ENCODE measurements at regions not wholly inside any gene's neighbourhood (a gene's known extent, or its start where the extent isn't known, plus 50 kb on each side); places are given as distances from the start of the nearest gene placed in this dataset.

GRCh38 chr11:129252621-129253020 lies 60.5 kb upstream of the ARHGAP32 start:
- DNase-seq: no peak
- Mint-ChIP-seq H3K9me3 (no peaks in the 10 kb centered on the region), H3K27me3 (ENCODE audit: low read depth) (no peaks in the 10 kb centered on the region), H3K27ac (no peak overlapping the region), H3K4me1 (ENCODE audit: low read depth) (peaks cover 15% of the 10 kb centered on the region), H3K36me3 (ENCODE audit: low read depth) (no peaks in the 10 kb centered on the region), H3K4me3 (no peak overlapping the region)
- intact Hi-C loops (cut with micrococcal nuclease): no loop called here
- CTCF ChIA-PET: no interaction called here

GRCh38 chr11:129251067-129251466 lies 58.9 kb upstream of the ARHGAP32 start:
- H3K4me3 Mint-ChIP-seq: no peak overlapping the region
- H3K36me3 Mint-ChIP-seq (ENCODE audit: low read depth): no peaks in the 10 kb centered on the region
- DNase-seq: no peak
- no peaks in the 10 kb centered on the region for H3K9me3 Mint-ChIP-seq
- intact Hi-C loops (cut with micrococcal nuclease): no loop called here
- CTCF ChIA-PET: no interaction called here
- H3K27ac Mint-ChIP-seq: no peak overlapping the region
- H3K4me1 Mint-ChIP-seq (ENCODE audit: low read depth): peaks cover 28% of the 10 kb centered on the region
- H3K27me3 Mint-ChIP-seq (ENCODE audit: low read depth): no peaks in the 10 kb centered on the region

GRCh38 chr11:129249923-129250322 lies 57.8 kb upstream of the ARHGAP32 start:
- no peak overlapping the region for H3K27ac Mint-ChIP-seq
- no peaks in the 10 kb centered on the region for H3K36me3 Mint-ChIP-seq (ENCODE audit: low read depth)
- no peak overlapping the region for H3K4me3 Mint-ChIP-seq
- intact Hi-C loops (cut with micrococcal nuclease): no loop called here
- no peaks in the 10 kb centered on the region for H3K27me3 Mint-ChIP-seq (ENCODE audit: low read depth)
- H3K4me1 Mint-ChIP-seq (ENCODE audit: low read depth): peaks cover 28% of the 10 kb centered on the region
- no peaks in the 10 kb centered on the region for H3K9me3 Mint-ChIP-seq
- CTCF ChIA-PET: interaction anchor here (1.3 kb wide), 1 partner anchor 131 kb away, joined by 3 read pairs; no protein-coding TSS in a partner anchor
- DNase-seq: no peak

- intact Hi-C loops (cut with micrococcal nuclease): no loop called here
- Mint-ChIP-seq H3K27ac (no peak overlapping the region), H3K9me3 (no peaks in the 10 kb centered on the region), H3K4me1 (ENCODE audit: low read depth) (peaks cover 28% of the 10 kb centered on the region), H3K36me3 (ENCODE audit: low read depth) (no peaks in the 10 kb centered on the region), H3K27me3 (ENCODE audit: low read depth) (no peaks in the 10 kb centered on the region), H3K4me3 (no peak overlapping the region)
- CTCF ChIA-PET: interaction anchor here (1.3 kb wide), 1 partner anchor 131 kb away, joined by 3 read pairs; no protein-coding TSS in a partner anchor
- DNase-seq: no peak
Observed at GRCh38 chr11:129249351-129249750, 57.2 kb upstream of the ARHGAP32 start.

GRCh38 chr11:129248618-129249017 lies 56.5 kb upstream of the ARHGAP32 start:
- no peak for DNase-seq
- H3K36me3 Mint-ChIP-seq (ENCODE audit: low read depth): no peaks in the 10 kb centered on the region
- H3K9me3 Mint-ChIP-seq: no peaks in the 10 kb centered on the region
- CTCF ChIA-PET: no interaction called here
- H3K4me3 Mint-ChIP-seq: no peak overlapping the region
- intact Hi-C loops (cut with micrococcal nuclease): no loop called here
- H3K27me3 Mint-ChIP-seq (ENCODE audit: low read depth): no peaks in the 10 kb centered on the region
- no peak overlapping the region for H3K27ac Mint-ChIP-seq
- H3K4me1 Mint-ChIP-seq (ENCODE audit: low read depth): peaks cover 28% of the 10 kb centered on the region

GRCh38 chr11:129247135-129247534 lies 55.0 kb upstream of the ARHGAP32 start:
- CTCF ChIA-PET: no interaction called here
- intact Hi-C loops (cut with micrococcal nuclease): loop anchor here (1.0 kb wide), 1 partner anchor 33 kb away; no protein-coding TSS in a partner anchor
- Mint-ChIP-seq H3K9me3 (no peaks in the 10 kb centered on the region), H3K4me1 (ENCODE audit: low read depth) (peaks cover 28% of the 10 kb centered on the region), H3K27me3 (ENCODE audit: low read depth) (no peaks in the 10 kb centered on the region), H3K4me3 (no peak overlapping the region), H3K36me3 (ENCODE audit: low read depth) (no peaks in the 10 kb centered on the region), H3K27ac (no peak overlapping the region)
- DNase-seq: no peak

GRCh38 chr11:129242855-129243254 lies 50.7 kb upstream of the ARHGAP32 start:
- H3K4me3 Mint-ChIP-seq: no peak overlapping the region
- H3K27me3 Mint-ChIP-seq (ENCODE audit: low read depth): no peaks in the 10 kb centered on the region
- peaks cover under 1% of the 10 kb centered on the region for H3K36me3 Mint-ChIP-seq (ENCODE audit: low read depth)
- peaks cover 14% of the 10 kb centered on the region for H3K4me1 Mint-ChIP-seq (ENCODE audit: low read depth)
- CTCF ChIA-PET: no interaction called here
- no peak for DNase-seq
- H3K9me3 Mint-ChIP-seq: no peaks in the 10 kb centered on the region
- intact Hi-C loops (cut with micrococcal nuclease): no loop called here
- H3K27ac Mint-ChIP-seq: no peak overlapping the region

All from activated naive CD4-positive, alpha-beta T cell treated with anti-CD3 and anti-CD28 coated beads for 36 hours (primary cell).